SK-N-SH (cell line): ENCODE measurements at regions not wholly inside any gene's neighbourhood (a gene's known extent, or its start where the extent isn't known, plus 50 kb on each side); places are given as distances from the start of the nearest gene placed in this dataset.

ENCODE experiments used
- CTCF ChIA-PET: fragments of 300-600, 350-600 bp; formaldehyde crosslinking; extraction: SDS; loops from one replicate; lab custom pipeline; 2021; lab: Yijun Ruan, JAX
- POLR2A ChIA-PET: fragments of 350-600 bp; sonication (Branson Sonifier 250); formaldehyde crosslinking; extraction: SDS; loops from one replicate; lab custom pipeline; 2020; ENCODE audit warnings: antibody characterized with exemption, inconsistent platforms; lab: Yijun Ruan, JAX
- DNase-seq: peaks from one replicate; pipeline ENCODE4 v3.0.0; 2012
- H2AFZ ChIP-seq: fragments of 200-600 bp; sonication (generic); 2 replicates; pipeline ENCODE4 v1.8.1; 2016; ENCODE audit warnings: antibody characterized with exemption, mild to moderate bottlenecking, low read depth
- H3F3A ChIP-seq: fragments of 200-600 bp; sonication (generic); replicated peaks from 2 replicates; pipeline ENCODE3; 2016; ENCODE audit warnings: antibody characterized with exemption, mild to moderate bottlenecking; ENCODE audit not compliant: insufficient read depth
- H3K27ac ChIP-seq, 2 experiments: fragments of 200-500 bp in 1 of 2; fragments of 200-600 bp in 1 of 2; sonication (Bioruptor generic) in 1 of 2; sonication (generic), shearing (Covaris generic) in 1 of 2; 2 replicates each; pipeline versions ENCODE4 v1.5.1 to v1.6.1; 2014 to 2016; ENCODE audit warnings: low read depth in 2 of 2, inconsistent platforms in 1 of 2, low read length in 1 of 2, mild to moderate bottlenecking in 1 of 2, mixed read lengths in 1 of 2
- H3K27me3 ChIP-seq: fragments of 200-600 bp; sonication (generic), shearing (Covaris generic); 2 replicates; pipeline ENCODE4 v1.6.1; 2016; ENCODE audit warnings: mixed run types; ENCODE audit not compliant: insufficient read depth
- H3K36me3 ChIP-seq, 2 experiments: fragments of 200-500 bp in 1 of 2; fragments of 200-600 bp in 1 of 2; sonication (Bioruptor generic) in 1 of 2; sonication (generic) in 1 of 2; replicated peaks in 1 of 2; 2 replicates each; pipeline versions ENCODE3 to v1.5.1; 2014 to 2016; ENCODE audit warnings: low read length in 1 of 2, mild to moderate bottlenecking in 1 of 2; ENCODE audit not compliant: insufficient read depth in 2 of 2, control insufficient read depth in 1 of 2
- H3K4me1 ChIP-seq, 2 experiments: fragments of 200-500 bp in 1 of 2; fragments of 200-600 bp in 1 of 2; sonication (Bioruptor generic) in 1 of 2; sonication (generic), shearing (Covaris generic) in 1 of 2; 2 replicates each; pipeline versions ENCODE4 v1.5.1 to v1.6.1; 2014 to 2016; ENCODE audit warnings: low read depth in 1 of 2, low read length in 1 of 2, mixed run types in 1 of 2; ENCODE audit not compliant: insufficient read depth in 2 of 2, control insufficient read depth in 1 of 2
- H3K4me2 ChIP-seq: fragments of 200-600 bp; sonication (generic), shearing (Covaris generic); 2 replicates; pipeline ENCODE4 v1.6.1; 2017; ENCODE audit warnings: mixed run types
- H3K4me3 ChIP-seq, 2 experiments: fragments of 200-500 bp in 1 of 2; fragments of 200-600 bp in 1 of 2; sonication (Bioruptor generic) in 1 of 2; sonication (generic), shearing (Covaris generic) in 1 of 2; 2 replicates each; pipeline versions ENCODE4 v1.5.1 to v1.8.1; 2014 to 2016; ENCODE audit warnings: low read depth in 2 of 2, inconsistent platforms in 1 of 2, low read length in 1 of 2, mild to moderate bottlenecking in 1 of 2, mixed read lengths in 1 of 2, moderate library complexity in 1 of 2
- H3K79me2 ChIP-seq: fragments of 200-600 bp; sonication (generic); 2 replicates; pipeline ENCODE4 v1.8.1; 2017; ENCODE audit warnings: mild to moderate bottlenecking; ENCODE audit not compliant: insufficient read depth
- H3K9ac ChIP-seq: fragments of 200-600 bp; sonication (generic); 2 replicates; pipeline ENCODE4 v1.6.1; 2017; ENCODE audit warnings: mixed run types
- H3K9me2 ChIP-seq: fragments of 200-600 bp; sonication (generic); 2 replicates; pipeline ENCODE4 v1.6.1; 2017; ENCODE audit warnings: mixed run types
- H3K9me3 ChIP-seq: fragments of 200-600 bp; sonication (generic); 2 replicates; pipeline ENCODE4 v1.6.1; 2017; ENCODE audit warnings: mixed run types, mild to moderate bottlenecking, moderate library complexity
- H4K20me1 ChIP-seq: fragments of 200-600 bp; sonication (generic); 2 replicates; pipeline ENCODE4 v1.6.1; 2017; ENCODE audit warnings: mild to moderate bottlenecking, mixed run types; ENCODE audit not compliant: insufficient read depth
- CHD2 ChIP-seq: fragments of 150-350 bp; IDR thresholded peaks from 2 replicates; pipeline ENCODE4 v1.6.1; 2018; ENCODE audit warnings: low read length; ENCODE audit not compliant: partially characterized antibody
- ELF1 ChIP-seq: IDR thresholded peaks from 2 replicates; pipeline ENCODE4 v1.4.0; 2012
- EP300 ChIP-seq, 2 experiments: IDR thresholded peaks; 2 replicates each; pipeline versions ENCODE4 v1.4.0 to v1.6.1; 2012; ENCODE audit warnings: borderline replicate concordance in 1 of 2, low read depth in 1 of 2, low read length in 1 of 2
- EZH2phosphoT487 ChIP-seq: fragments of 200-600 bp; sonication (generic); IDR thresholded peaks from 2 replicates; pipeline ENCODE4 v1.6.1; 2017; ENCODE audit warnings: low read depth, mixed run types, mild to moderate bottlenecking, antibody characterized with exemption, moderate library complexity, borderline replicate concordance
- FOSL2 ChIP-seq: IDR thresholded peaks from 2 replicates; pipeline ENCODE4 v1.4.0; 2012; ENCODE audit warnings: low read depth, mild to moderate bottlenecking, moderate library complexity, borderline replicate concordance
- FOXJ3 ChIP-seq: sonication (generic); formaldehyde crosslinking; IDR thresholded peaks from 2 replicates; pipeline ENCODE4 v1.5.1; 2020; ENCODE audit warnings: mild to moderate bottlenecking, missing genetic modification reagents
- FOXM1 ChIP-seq: IDR thresholded peaks from 2 replicates; pipeline ENCODE4 v1.4.0; 2012; ENCODE audit warnings: low read depth, mild to moderate bottlenecking
- GABPA ChIP-seq: IDR thresholded peaks from 2 replicates; pipeline ENCODE4 v1.4.0; 2012; ENCODE audit warnings: low read depth, mild to moderate bottlenecking
- IRF3 ChIP-seq: fragments of 150-350 bp; IDR thresholded peaks from 2 replicates; pipeline ENCODE4 v1.6.1; 2016; ENCODE audit warnings: mild to moderate bottlenecking, low read depth, low read length
- MAX ChIP-seq: IDR thresholded peaks from 2 replicates; pipeline ENCODE4 v1.4.0; 2012; ENCODE audit warnings: low read depth
- MEF2A ChIP-seq: IDR thresholded peaks from 2 replicates; pipeline ENCODE4 v1.4.0; 2012; ENCODE audit warnings: low read depth, borderline replicate concordance
- POLR2AphosphoS5 ChIP-seq: IDR thresholded peaks from 2 replicates; pipeline ENCODE4 v1.6.1; 2012; ENCODE audit warnings: low read depth, low read length
- REST ChIP-seq: IDR thresholded peaks from 2 replicates; pipeline ENCODE4 v1.6.1; 2012; ENCODE audit warnings: mild to moderate bottlenecking, low read depth, low read length, moderate library complexity
- RXRA ChIP-seq: IDR thresholded peaks from 2 replicates; pipeline ENCODE4 v1.4.0; 2012; ENCODE audit warnings: low read depth, mild to moderate bottlenecking, borderline replicate concordance
- SMC3 ChIP-seq: IDR thresholded peaks from 2 replicates; pipeline ENCODE4 v1.6.1; 2012; ENCODE audit warnings: low read depth, low read length, improper control_type of control experiment
- TAF1 ChIP-seq: IDR thresholded peaks from 2 replicates; pipeline ENCODE4 v1.6.1; 2012; ENCODE audit warnings: low read depth, mild to moderate bottlenecking, low read length, moderate library complexity, borderline replicate concordance
- USF2 ChIP-seq: fragments of 150-350 bp; IDR thresholded peaks from 2 replicates; pipeline ENCODE4 v1.6.1; 2017; ENCODE audit warnings: antibody characterized with exemption, low read length, low read depth, borderline replicate concordance
- YY1 ChIP-seq: IDR thresholded peaks from 2 replicates; pipeline ENCODE4 v1.4.0; 2012; ENCODE audit warnings: low read depth, mild to moderate bottlenecking
- WGBS: methylation state at CpG from one replicate; pipeline ENCODE4 v1.1.6; 2017; ENCODE audit warnings: low lambda C conversion rate; 5-methylcytosine and 5-hydroxymethylcytosine counted together

- ChIA-PET POLR2A (no interaction called here), CTCF (no interaction called here)
- no peak for DNase-seq
- Histone ChIP-seq H3K27me3 (no peaks in the 10 kb centered on the region), H3K27ac (no peak overlapping the region), H3K9ac (no peak overlapping the region), H2AFZ (no peak overlapping the region), H3K4me3 (no peak overlapping the region), H3K36me3 (no peaks in the 10 kb centered on the region), H3F3A (no peaks in the 10 kb centered on the region), H3K4me2 (no peak overlapping the region), H4K20me1 (no peaks in the 10 kb centered on the region), H3K9me3 (no peaks in the 10 kb centered on the region), H3K79me2 (no peaks in the 10 kb centered on the region), H3K9me2 (no peaks in the 10 kb centered on the region), H3K4me1 (peaks cover 0 to 9% of the 10 kb centered on the region in 2 experiments; a peak in 1 of 4 replicates)
- WGBS, result 54% methylated on average over 3 of the region's 3 CpGs
- no peak for TF ChIP-seq YY1
- no peak for TF ChIP-seq CHD2
- no peak for TF ChIP-seq SMC3
- TF ChIP-seq RXRA, result no peak
- TF ChIP-seq MEF2A, result no peak
- no peak for TF ChIP-seq IRF3
Measured at GRCh38 chr21:28590676-28591075, 402.0 kb downstream of the LTN1 start.

- no peak overlapping the region for H3K4me2 ChIP-seq
- no peaks in the 10 kb centered on the region for H4K20me1 ChIP-seq
- POLR2A ChIA-PET, result no interaction called here
- TF ChIP-seq FOXM1 (no peak), USF2 (no peak)
- TF ChIP-seq, all 33 proteins: peak for 0
- CTCF ChIA-PET, result no interaction called here
- no peaks in the 10 kb centered on the region for H3F3A ChIP-seq
- no peak overlapping the region for H3K4me3 ChIP-seq
- H3K9ac ChIP-seq, result no peak overlapping the region
- H3K9me2 ChIP-seq, result no peaks in the 10 kb centered on the region
- no peaks in the 10 kb centered on the region for H3K79me2 ChIP-seq
- H2AFZ ChIP-seq, result no peak overlapping the region
- H3K27ac ChIP-seq, result no peak overlapping the region
- no peak for DNase-seq
- no peaks in the 10 kb centered on the region for H3K36me3 ChIP-seq
- peaks cover 0 to 9% of the 10 kb centered on the region in 2 experiments; a peak in 1 of 4 replicates for H3K4me1 ChIP-seq
- no peaks in the 10 kb centered on the region for H3K9me3 ChIP-seq
- no peaks in the 10 kb centered on the region for H3K27me3 ChIP-seq
- WGBS, result 60% methylated on average over 2 of the region's 2 CpGs
Measured at GRCh38 chr21:28590026-28590425, 402.7 kb downstream of the LTN1 start.

- CTCF ChIA-PET, result no interaction called here
- Histone ChIP-seq H4K20me1 (no peaks in the 10 kb centered on the region), H3K9ac (no peak overlapping the region), H3K36me3 (no peaks in the 10 kb centered on the region), H3K4me1 (peaks cover 0 to 9% of the 10 kb centered on the region in 2 experiments; a peak in 1 of 4 replicates), H3K9me3 (no peaks in the 10 kb centered on the region), H3K27me3 (no peaks in the 10 kb centered on the region), H2AFZ (no peak overlapping the region), H3K4me3 (no peak overlapping the region), H3K79me2 (no peaks in the 10 kb centered on the region), H3K9me2 (no peaks in the 10 kb centered on the region), H3K27ac (no peak overlapping the region), H3F3A (no peaks in the 10 kb centered on the region), H3K4me2 (no peak overlapping the region)
- POLR2A ChIA-PET, result no interaction called here
- DNase-seq, result no peak
- WGBS, result 63% methylated on average over 1 of the region's 1 CpG
- no peak for TF ChIP-seq GABPA
- TF ChIP-seq YY1, result no peak
- TF ChIP-seq MAX, result no peak
- no peak for TF ChIP-seq EZH2phosphoT487
- TF ChIP-seq SMC3, result no peak
- no peak for TF ChIP-seq FOXJ3 (CRISPR knock-in tag)
- TF ChIP-seq EP300 (IDR thresholded peaks at IDR 0.05; ENCODE audit: borderline replicate concordance in 1 of 2, low read depth in 1 of 2, low read length in 1 of 2), result no peak
- TF ChIP-seq ELF1, result no peak
- TF ChIP-seq POLR2AphosphoS5, result no peak
- TF ChIP-seq FOSL2, result no peak
- no peak for TF ChIP-seq TAF1
- TF ChIP-seq REST, result no peak
Measured at GRCh38 chr21:28588997-28589396, 403.7 kb downstream of the LTN1 start.
